Vagina (tissue), 2 donors: ENCODE measurements at regions not wholly inside any gene's neighbourhood (a gene's known extent, or its start where the extent isn't known, plus 50 kb on each side); places are given as distances from the start of the nearest gene placed in this dataset. TPM values are rescaled to one million over a fixed set of nuclear protein-coding genes. Genes with fewer than 3 reads are reported as not detected.

Experiments used
- DNase-seq, 2 donors: peaks; one replicate each; pipeline ENCODE4 v3.0.0-alpha.2; 2017; ENCODE audit errors: extremely low spot score in 2 of 2
- H3K27ac ChIP-seq: fragments of 200-600 bp; sonication (generic); one replicate; pipeline ENCODE4 v1.5.1; 2019
- H3K27me3 ChIP-seq: fragments of 200-600 bp; sonication (generic); one replicate; pipeline ENCODE4 v1.5.1; 2019
- H3K36me3 ChIP-seq, 2 donors: fragments of 200-600 bp; sonication (generic); one replicate each; pipeline ENCODE4 v1.5.1; 2017 to 2019
- H3K4me1 ChIP-seq: fragments of 200-600 bp; sonication (generic); one replicate; pipeline ENCODE4 v1.5.1; 2019
- H3K4me3 ChIP-seq, 2 donors: fragments of 200-600 bp; sonication (generic); 1 replicate in 1 of 2; 2 replicates in 1 of 2; pipeline ENCODE4 v1.5.1; 2016 to 2019
- H3K9me3 ChIP-seq: fragments of 200-600 bp; sonication (generic); one replicate; pipeline ENCODE4 v1.5.1; 2019
- POLR2A ChIP-seq, 2 donors: fragments of 450-650 bp; IDR thresholded peaks; one replicate each; pipeline ENCODE4 v1.6.1; 2017; ENCODE audit warnings: antibody characterized with exemption in 2 of 2, mild to moderate bottlenecking in 2 of 2, moderate library complexity in 2 of 2
- POLR2AphosphoS5 ChIP-seq, 2 donors: sonication (generic); formaldehyde crosslinking; IDR thresholded peaks; one replicate each; pipeline ENCODE4 v1.9.0; 2017; ENCODE audit warnings: antibody characterized with exemption in 2 of 2, mild to moderate bottlenecking in 2 of 2, low read depth in 1 of 2; ENCODE audit not compliant: insufficient read depth in 1 of 2
- intact Hi-C: fragments of 100-400 bp; cut with DNase I; formaldehyde crosslinking; loops from one replicate; pipeline ENCODE4 v1.15.1; 2023
- small RNA-seq: library from RNA; depleted of rRNA; stranded (forward); fragments of <200 nt; gene quantifications from one replicate; pipeline ENCODE3, GENCODE V24; 2016
- TF ChIP-seq, protein P1 (sequence below), 3 experiments: fragments of 450-650 bp in 2 of 3; fragments of 200-600 bp in 1 of 3; sonication (generic) in 1 of 3; IDR thresholded peaks; one replicate each; pipeline ENCODE4 v1.5.1; 2017 to 2019; ENCODE audit warnings: antibody characterized with exemption in 3 of 3, mild to moderate bottlenecking in 2 of 3, moderate library complexity in 2 of 3

DNA sequence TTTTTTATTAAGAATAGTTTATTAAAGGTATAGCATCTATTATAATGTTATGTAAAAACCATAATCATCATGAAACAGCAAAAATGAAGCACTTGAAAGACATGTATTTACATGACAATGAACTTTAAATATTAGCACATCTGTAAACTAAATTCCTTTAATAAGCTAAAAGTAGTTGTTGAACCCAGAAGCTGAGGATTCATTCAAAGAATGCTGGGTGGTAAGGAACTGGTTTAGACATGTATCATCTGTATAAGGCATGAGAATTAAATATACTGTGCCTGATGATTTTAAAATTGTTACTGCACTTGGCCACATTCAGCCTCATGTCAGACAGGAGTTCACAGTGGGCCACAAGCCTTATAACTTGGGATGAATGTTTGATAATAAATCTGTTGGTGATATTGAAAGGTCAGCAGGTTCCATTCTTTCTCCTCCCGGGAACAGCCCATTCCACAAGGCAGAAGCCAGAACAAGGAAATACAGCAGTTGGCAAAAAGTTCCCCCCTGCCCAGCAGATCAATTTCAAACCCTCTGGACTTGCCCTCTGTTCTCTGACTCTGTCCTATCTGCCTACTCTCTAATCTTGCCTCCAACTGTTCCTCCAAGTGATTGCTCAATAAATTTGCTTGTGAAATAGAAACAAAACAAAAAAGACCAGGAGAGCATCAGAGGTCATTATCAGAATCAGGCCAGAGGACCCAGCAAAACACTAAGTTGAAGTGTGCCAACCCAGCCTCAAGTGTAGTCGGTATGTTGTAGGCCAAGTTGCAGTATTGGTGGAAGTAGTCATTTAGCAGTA lies 49.8 kb upstream of the TEX264 start:
- Histone ChIP-seq H3K27ac (peak overlapping the region; percentile 51), H3K4me3 (no peak overlapping the region), H3K36me3 (no peaks in the 10 kb centered on the region), H3K9me3 (no peaks in the 10 kb centered on the region), H3K4me1 (peaks cover 40% of the 10 kb centered on the region), H3K27me3 (no peaks in the 10 kb centered on the region)
- intact Hi-C loops: no loop called here
- no peak for DNase-seq
- TF ChIP-seq POLR2A (IDR thresholded peaks at IDR 0.05) (no peak), POLR2AphosphoS5 (IDR thresholded peaks at IDR 0.05; ENCODE audit: insufficient read depth in 1 of 2, low read depth in 1 of 2) (no peak)
- TF ChIP-seq, protein P1, sequence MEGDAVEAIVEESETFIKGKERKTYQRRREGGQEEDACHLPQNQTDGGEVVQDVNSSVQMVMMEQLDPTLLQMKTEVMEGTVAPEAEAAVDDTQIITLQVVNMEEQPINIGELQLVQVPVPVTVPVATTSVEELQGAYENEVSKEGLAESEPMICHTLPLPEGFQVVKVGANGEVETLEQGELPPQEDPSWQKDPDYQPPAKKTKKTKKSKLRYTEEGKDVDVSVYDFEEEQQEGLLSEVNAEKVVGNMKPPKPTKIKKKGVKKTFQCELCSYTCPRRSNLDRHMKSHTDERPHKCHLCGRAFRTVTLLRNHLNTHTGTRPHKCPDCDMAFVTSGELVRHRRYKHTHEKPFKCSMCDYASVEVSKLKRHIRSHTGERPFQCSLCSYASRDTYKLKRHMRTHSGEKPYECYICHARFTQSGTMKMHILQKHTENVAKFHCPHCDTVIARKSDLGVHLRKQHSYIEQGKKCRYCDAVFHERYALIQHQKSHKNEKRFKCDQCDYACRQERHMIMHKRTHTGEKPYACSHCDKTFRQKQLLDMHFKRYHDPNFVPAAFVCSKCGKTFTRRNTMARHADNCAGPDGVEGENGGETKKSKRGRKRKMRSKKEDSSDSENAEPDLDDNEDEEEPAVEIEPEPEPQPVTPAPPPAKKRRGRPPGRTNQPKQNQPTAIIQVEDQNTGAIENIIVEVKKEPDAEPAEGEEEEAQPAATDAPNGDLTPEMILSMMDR (IDR thresholded peaks at IDR 0.05): no peak

Small RNA genes lying in the stretch of these regions (small RNA-seq; reads per million reads assigned to genes)
- not detected for gene RNU6ATAC29P
